HEK293T (cell line): ENCODE measurements at regions not wholly inside any gene's neighbourhood (a gene's known extent, or its start where the extent isn't known, plus 50 kb on each side); places are given as distances from the start of the nearest gene placed in this dataset.

ENCODE experiments used
- ARNT ChIP-seq: fragments of 450-650 bp; IDR thresholded peaks from 2 replicates; pipeline ENCODE4 v1.6.1; 2017; ENCODE audit warnings: mild to moderate bottlenecking
- BHLHE40 ChIP-seq: fragments of 450-650 bp; IDR thresholded peaks from 2 replicates; pipeline ENCODE4 v1.6.1; 2016; ENCODE audit warnings: mild to moderate bottlenecking, moderate library complexity, borderline replicate concordance

GRCh38 chr6:14692208-14692607, 553.7 kb upstream of the JARID2 start:
- TF ChIP-seq BHLHE40 (no peak), ARNT (no peak)
